Endodermal cell (in vitro differentiated cells): ENCODE measurements at regions not wholly inside any gene's neighbourhood (a gene's known extent, or its start where the extent isn't known, plus 50 kb on each side); places are given as distances from the start of the nearest gene placed in this dataset.

Experiments used
- DNase-seq: peaks from one replicate; pipeline ENCODE4 v3.0.0-alpha.2; 2017
- H3K27ac ChIP-seq: 2 replicates; pipeline ENCODE4 v1.5.1; 2013; ENCODE audit warnings: mild to moderate bottlenecking, low read depth, low read length, moderate library complexity
- H3K27me3 ChIP-seq: 2 replicates; pipeline ENCODE4 v1.6.1; 2013; ENCODE audit warnings: mild to moderate bottlenecking, low read length, moderate library complexity; ENCODE audit not compliant: insufficient read depth, control insufficient read depth, poor library complexity, severe bottlenecking
- H3K36me3 ChIP-seq: 2 replicates; pipeline ENCODE4 v1.7.0; 2013; ENCODE audit warnings: mild to moderate bottlenecking, low read length, moderate library complexity; ENCODE audit not compliant: control insufficient read depth, insufficient read depth
- H3K4me1 ChIP-seq: one replicate; pipeline ENCODE4 v1.7.0; 2013; ENCODE audit warnings: low read length; ENCODE audit not compliant: control insufficient read depth, insufficient read depth
- H3K4me3 ChIP-seq: 2 replicates; pipeline ENCODE4 v1.5.1; 2013; ENCODE audit warnings: mild to moderate bottlenecking, low read length, moderate library complexity
- H3K9ac ChIP-seq: 2 replicates; pipeline ENCODE4 v1.6.1; 2013; ENCODE audit warnings: mild to moderate bottlenecking, low read length, moderate library complexity; ENCODE audit not compliant: poor library complexity, severe bottlenecking; ENCODE audit errors: extremely low read depth
- H3K9me3 ChIP-seq: 2 replicates; pipeline ENCODE4 v1.6.1; 2013; ENCODE audit warnings: mild to moderate bottlenecking, low read length, moderate library complexity; ENCODE audit not compliant: control insufficient read depth
- H3K27ac Mint-ChIP-seq: 2 replicates; pipeline ENCODE4 v1.8.0; 2020; ENCODE audit warnings: mixed read lengths
- H3K27me3 Mint-ChIP-seq: 2 replicates; pipeline ENCODE4 v1.8.0; 2021; ENCODE audit warnings: mild to moderate bottlenecking, mixed read lengths; ENCODE audit not compliant: insufficient read depth
- H3K36me3 Mint-ChIP-seq: 2 replicates; pipeline ENCODE4 v1.8.0; 2020; ENCODE audit warnings: low read depth, mixed read lengths
- H3K4me1 Mint-ChIP-seq: 2 replicates; pipeline ENCODE4 v1.8.0; 2020; ENCODE audit warnings: mixed read lengths
- H3K4me3 Mint-ChIP-seq: 2 replicates; pipeline ENCODE4 v1.8.0; 2020; ENCODE audit warnings: mild to moderate bottlenecking, moderate library complexity, mixed read lengths
- H3K9me3 Mint-ChIP-seq: 2 replicates; pipeline ENCODE4 v1.8.0; 2020; ENCODE audit warnings: mild to moderate bottlenecking, mixed read lengths
- WGBS, 2 experiments: methylation state at CpG; one replicate each; pipeline versions ENCODE4 v1.1.5 to v1.1.7; 2013; ENCODE audit warnings: missing lambda C conversion rate in 2 of 2, mixed read lengths in 1 of 2; ENCODE audit not compliant: insufficient coverage in 1 of 2, insufficient read length in 1 of 2; 5-methylcytosine and 5-hydroxymethylcytosine counted together
- TF ChIP-seq, protein P1 (sequence below): fragments of 200-600 bp; sonication (generic); conservative IDR thresholded peaks from 2 replicates; pipeline ENCODE4 v1.5.0; 2021; ENCODE audit warnings: antibody characterized with exemption, mild to moderate bottlenecking

- no peak overlapping the region for H3K4me3 ChIP-seq
- Mint-ChIP-seq H3K36me3 (no peaks in the 10 kb centered on the region), H3K4me3 (no peak overlapping the region), H3K4me1 (no peaks in the 10 kb centered on the region), H3K27ac (no peak overlapping the region), H3K27me3 (no peaks in the 10 kb centered on the region), H3K9me3 (peaks cover 4% of the 10 kb centered on the region)
- no peaks in the 10 kb centered on the region for H3K27me3 ChIP-seq
- peaks cover 5% of the 10 kb centered on the region for H3K9me3 ChIP-seq
- no peaks in the 10 kb centered on the region for H3K4me1 ChIP-seq
- no peaks in the 10 kb centered on the region for H3K36me3 ChIP-seq
- 92 to 96% methylated on average over 3 to 4 of the region's 4 CpGs for WGBS, 2 experiments
- TF ChIP-seq, protein P1, sequence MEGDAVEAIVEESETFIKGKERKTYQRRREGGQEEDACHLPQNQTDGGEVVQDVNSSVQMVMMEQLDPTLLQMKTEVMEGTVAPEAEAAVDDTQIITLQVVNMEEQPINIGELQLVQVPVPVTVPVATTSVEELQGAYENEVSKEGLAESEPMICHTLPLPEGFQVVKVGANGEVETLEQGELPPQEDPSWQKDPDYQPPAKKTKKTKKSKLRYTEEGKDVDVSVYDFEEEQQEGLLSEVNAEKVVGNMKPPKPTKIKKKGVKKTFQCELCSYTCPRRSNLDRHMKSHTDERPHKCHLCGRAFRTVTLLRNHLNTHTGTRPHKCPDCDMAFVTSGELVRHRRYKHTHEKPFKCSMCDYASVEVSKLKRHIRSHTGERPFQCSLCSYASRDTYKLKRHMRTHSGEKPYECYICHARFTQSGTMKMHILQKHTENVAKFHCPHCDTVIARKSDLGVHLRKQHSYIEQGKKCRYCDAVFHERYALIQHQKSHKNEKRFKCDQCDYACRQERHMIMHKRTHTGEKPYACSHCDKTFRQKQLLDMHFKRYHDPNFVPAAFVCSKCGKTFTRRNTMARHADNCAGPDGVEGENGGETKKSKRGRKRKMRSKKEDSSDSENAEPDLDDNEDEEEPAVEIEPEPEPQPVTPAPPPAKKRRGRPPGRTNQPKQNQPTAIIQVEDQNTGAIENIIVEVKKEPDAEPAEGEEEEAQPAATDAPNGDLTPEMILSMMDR: no peak
- H3K27ac ChIP-seq: no peak overlapping the region
- no peak overlapping the region for H3K9ac ChIP-seq
- no peak for DNase-seq
Measured at GRCh38 chr2:5877360-5877759, 185.2 kb downstream of the SOX11 start.

- H3K4me3 Mint-ChIP-seq: no peak overlapping the region
- Histone ChIP-seq H3K27ac (no peak overlapping the region), H3K36me3 (no peaks in the 10 kb centered on the region), H3K27me3 (no peaks in the 10 kb centered on the region), H3K9me3 (no peaks in the 10 kb centered on the region), H3K4me3 (no peak overlapping the region), H3K9ac (no peak overlapping the region), H3K4me1 (no peaks in the 10 kb centered on the region)
- H3K36me3 Mint-ChIP-seq: no peaks in the 10 kb centered on the region
- no peaks in the 10 kb centered on the region for H3K27me3 Mint-ChIP-seq
- WGBS, 2 experiments: 87 to 100% methylated on average over 1 to 5 of the region's 5 CpGs
- peaks cover 4% of the 10 kb centered on the region for H3K9me3 Mint-ChIP-seq
- no peak for DNase-seq
- no peak overlapping the region for H3K27ac Mint-ChIP-seq
- TF ChIP-seq, protein P1: no peak
- H3K4me1 Mint-ChIP-seq: peaks cover 18% of the 10 kb centered on the region
Measured at GRCh38 chr2:5885451-5886173, 193.4 kb downstream of the SOX11 start.

GRCh38 chr2:5886462-5886861, 194.3 kb downstream of the SOX11 start:
- H3K9me3 ChIP-seq: no peaks in the 10 kb centered on the region
- no peaks in the 10 kb centered on the region for H3K4me1 ChIP-seq
- H3K27ac Mint-ChIP-seq: no peak overlapping the region
- TF ChIP-seq, protein P1: no peak
- no peaks in the 10 kb centered on the region for H3K27me3 Mint-ChIP-seq
- no peaks in the 10 kb centered on the region for H3K36me3 ChIP-seq
- H3K4me3 ChIP-seq: no peak overlapping the region
- peaks cover 4% of the 10 kb centered on the region for H3K9me3 Mint-ChIP-seq
- peak overlapping the region; percentile 42 for H3K27ac ChIP-seq
- H3K27me3 ChIP-seq: no peaks in the 10 kb centered on the region
- H3K4me3 Mint-ChIP-seq: no peak overlapping the region
- no peaks in the 10 kb centered on the region for H3K36me3 Mint-ChIP-seq
- WGBS, 2 experiments: 89 to 94% methylated on average over 5 to 6 of the region's 6 CpGs
- no peak overlapping the region for H3K9ac ChIP-seq
- no peak for DNase-seq
- peaks cover 18% of the 10 kb centered on the region for H3K4me1 Mint-ChIP-seq
